ENCODE measurements at regions not wholly inside any gene's neighbourhood (a gene's known extent, or its start where the extent isn't known, plus 50 kb on each side); places are given as distances from the start of the nearest gene placed in this dataset.

DNA sequence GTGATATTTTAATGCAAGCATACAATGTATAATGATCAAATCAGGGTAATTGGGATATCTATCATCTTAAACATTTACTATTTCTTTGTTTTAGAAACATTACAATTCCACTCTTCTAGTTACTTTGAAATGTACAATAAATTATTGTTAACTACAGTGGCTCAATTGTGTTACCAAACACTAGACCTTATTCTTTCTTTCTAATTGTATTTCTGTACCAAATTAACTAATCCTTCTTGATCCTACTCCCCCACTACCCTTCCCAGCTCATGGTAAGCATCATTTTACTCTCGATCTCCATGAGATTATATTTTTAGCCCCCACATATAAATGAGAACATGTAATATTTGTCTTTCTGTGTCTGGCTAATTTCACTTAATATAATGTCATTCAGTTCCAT lies 95.0 kb upstream of the MROH9 start (continued):
- TF ChIP-seq, protein P1, sequence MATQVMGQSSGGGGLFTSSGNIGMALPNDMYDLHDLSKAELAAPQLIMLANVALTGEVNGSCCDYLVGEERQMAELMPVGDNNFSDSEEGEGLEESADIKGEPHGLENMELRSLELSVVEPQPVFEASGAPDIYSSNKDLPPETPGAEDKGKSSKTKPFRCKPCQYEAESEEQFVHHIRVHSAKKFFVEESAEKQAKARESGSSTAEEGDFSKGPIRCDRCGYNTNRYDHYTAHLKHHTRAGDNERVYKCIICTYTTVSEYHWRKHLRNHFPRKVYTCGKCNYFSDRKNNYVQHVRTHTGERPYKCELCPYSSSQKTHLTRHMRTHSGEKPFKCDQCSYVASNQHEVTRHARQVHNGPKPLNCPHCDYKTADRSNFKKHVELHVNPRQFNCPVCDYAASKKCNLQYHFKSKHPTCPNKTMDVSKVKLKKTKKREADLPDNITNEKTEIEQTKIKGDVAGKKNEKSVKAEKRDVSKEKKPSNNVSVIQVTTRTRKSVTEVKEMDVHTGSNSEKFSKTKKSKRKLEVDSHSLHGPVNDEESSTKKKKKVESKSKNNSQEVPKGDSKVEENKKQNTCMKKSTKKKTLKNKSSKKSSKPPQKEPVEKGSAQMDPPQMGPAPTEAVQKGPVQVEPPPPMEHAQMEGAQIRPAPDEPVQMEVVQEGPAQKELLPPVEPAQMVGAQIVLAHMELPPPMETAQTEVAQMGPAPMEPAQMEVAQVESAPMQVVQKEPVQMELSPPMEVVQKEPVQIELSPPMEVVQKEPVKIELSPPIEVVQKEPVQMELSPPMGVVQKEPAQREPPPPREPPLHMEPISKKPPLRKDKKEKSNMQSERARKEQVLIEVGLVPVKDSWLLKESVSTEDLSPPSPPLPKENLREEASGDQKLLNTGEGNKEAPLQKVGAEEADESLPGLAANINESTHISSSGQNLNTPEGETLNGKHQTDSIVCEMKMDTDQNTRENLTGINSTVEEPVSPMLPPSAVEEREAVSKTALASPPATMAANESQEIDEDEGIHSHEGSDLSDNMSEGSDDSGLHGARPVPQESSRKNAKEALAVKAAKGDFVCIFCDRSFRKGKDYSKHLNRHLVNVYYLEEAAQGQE (IDR thresholded peaks at IDR 0.05; ENCODE audit: unreplicated experiment), result no peak
- TF ChIP-seq ZNF114 (CRISPR knock-in tag; IDR thresholded peaks at IDR 0.05) (no peak), JUNB (IDR thresholded peaks at IDR 0.05; ENCODE audit: unreplicated experiment) (no peak)

DNA sequence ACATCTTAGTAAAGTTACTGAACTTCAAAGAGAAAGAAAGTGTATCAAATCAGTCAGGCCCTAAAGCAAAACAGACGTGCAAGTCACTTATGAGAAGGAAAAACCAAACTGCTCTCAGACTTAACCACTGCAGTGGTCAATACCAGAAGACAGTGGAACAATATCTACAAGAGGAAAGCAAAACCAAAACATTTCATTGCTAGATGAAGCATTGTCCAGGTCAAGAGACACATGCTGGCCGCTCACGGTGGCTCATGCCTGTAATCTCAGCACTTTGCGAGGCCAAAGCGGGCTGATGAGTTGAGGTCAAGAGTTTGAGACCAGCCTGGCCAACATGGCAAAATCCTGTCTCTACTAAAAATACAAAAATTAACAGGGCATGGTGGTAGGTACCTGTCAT lies 82.0 kb upstream of the MROH9 start:
- H3K27me3 ChIP-seq (ENCODE audit: insufficient read depth), result no peaks in the 10 kb centered on the region
- no peaks in the 10 kb centered on the region for H3K9me2 ChIP-seq (ENCODE audit: insufficient read depth)
- no peak overlapping the region for H3K4me3 ChIP-seq
- no peak for TF ChIP-seq EZH2phosphoT487 (IDR thresholded peaks at IDR 0.05; ENCODE audit: unreplicated experiment)
- TF ChIP-seq, protein P2, sequence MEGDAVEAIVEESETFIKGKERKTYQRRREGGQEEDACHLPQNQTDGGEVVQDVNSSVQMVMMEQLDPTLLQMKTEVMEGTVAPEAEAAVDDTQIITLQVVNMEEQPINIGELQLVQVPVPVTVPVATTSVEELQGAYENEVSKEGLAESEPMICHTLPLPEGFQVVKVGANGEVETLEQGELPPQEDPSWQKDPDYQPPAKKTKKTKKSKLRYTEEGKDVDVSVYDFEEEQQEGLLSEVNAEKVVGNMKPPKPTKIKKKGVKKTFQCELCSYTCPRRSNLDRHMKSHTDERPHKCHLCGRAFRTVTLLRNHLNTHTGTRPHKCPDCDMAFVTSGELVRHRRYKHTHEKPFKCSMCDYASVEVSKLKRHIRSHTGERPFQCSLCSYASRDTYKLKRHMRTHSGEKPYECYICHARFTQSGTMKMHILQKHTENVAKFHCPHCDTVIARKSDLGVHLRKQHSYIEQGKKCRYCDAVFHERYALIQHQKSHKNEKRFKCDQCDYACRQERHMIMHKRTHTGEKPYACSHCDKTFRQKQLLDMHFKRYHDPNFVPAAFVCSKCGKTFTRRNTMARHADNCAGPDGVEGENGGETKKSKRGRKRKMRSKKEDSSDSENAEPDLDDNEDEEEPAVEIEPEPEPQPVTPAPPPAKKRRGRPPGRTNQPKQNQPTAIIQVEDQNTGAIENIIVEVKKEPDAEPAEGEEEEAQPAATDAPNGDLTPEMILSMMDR (conservative IDR thresholded peaks at IDR 0.05; ENCODE audit: low read depth in 2 of 2), result no peak
- no peak for TF ChIP-seq EZH2 (IDR thresholded peaks at IDR 0.05; ENCODE audit: low read depth, unreplicated experiment)
- TF ChIP-seq, protein P1 (IDR thresholded peaks at IDR 0.05; ENCODE audit: unreplicated experiment), result no peak
- TF ChIP-seq POLR2AphosphoS5 (IDR thresholded peaks at IDR 0.05; ENCODE audit: low read depth), result no peak
- TF ChIP-seq STAT1 (IDR thresholded peaks at IDR 0.05; ENCODE audit: unreplicated experiment), result no peak
- no peak for TF ChIP-seq ZNF114 (CRISPR knock-in tag; IDR thresholded peaks at IDR 0.05)
- TF ChIP-seq, protein P3, sequence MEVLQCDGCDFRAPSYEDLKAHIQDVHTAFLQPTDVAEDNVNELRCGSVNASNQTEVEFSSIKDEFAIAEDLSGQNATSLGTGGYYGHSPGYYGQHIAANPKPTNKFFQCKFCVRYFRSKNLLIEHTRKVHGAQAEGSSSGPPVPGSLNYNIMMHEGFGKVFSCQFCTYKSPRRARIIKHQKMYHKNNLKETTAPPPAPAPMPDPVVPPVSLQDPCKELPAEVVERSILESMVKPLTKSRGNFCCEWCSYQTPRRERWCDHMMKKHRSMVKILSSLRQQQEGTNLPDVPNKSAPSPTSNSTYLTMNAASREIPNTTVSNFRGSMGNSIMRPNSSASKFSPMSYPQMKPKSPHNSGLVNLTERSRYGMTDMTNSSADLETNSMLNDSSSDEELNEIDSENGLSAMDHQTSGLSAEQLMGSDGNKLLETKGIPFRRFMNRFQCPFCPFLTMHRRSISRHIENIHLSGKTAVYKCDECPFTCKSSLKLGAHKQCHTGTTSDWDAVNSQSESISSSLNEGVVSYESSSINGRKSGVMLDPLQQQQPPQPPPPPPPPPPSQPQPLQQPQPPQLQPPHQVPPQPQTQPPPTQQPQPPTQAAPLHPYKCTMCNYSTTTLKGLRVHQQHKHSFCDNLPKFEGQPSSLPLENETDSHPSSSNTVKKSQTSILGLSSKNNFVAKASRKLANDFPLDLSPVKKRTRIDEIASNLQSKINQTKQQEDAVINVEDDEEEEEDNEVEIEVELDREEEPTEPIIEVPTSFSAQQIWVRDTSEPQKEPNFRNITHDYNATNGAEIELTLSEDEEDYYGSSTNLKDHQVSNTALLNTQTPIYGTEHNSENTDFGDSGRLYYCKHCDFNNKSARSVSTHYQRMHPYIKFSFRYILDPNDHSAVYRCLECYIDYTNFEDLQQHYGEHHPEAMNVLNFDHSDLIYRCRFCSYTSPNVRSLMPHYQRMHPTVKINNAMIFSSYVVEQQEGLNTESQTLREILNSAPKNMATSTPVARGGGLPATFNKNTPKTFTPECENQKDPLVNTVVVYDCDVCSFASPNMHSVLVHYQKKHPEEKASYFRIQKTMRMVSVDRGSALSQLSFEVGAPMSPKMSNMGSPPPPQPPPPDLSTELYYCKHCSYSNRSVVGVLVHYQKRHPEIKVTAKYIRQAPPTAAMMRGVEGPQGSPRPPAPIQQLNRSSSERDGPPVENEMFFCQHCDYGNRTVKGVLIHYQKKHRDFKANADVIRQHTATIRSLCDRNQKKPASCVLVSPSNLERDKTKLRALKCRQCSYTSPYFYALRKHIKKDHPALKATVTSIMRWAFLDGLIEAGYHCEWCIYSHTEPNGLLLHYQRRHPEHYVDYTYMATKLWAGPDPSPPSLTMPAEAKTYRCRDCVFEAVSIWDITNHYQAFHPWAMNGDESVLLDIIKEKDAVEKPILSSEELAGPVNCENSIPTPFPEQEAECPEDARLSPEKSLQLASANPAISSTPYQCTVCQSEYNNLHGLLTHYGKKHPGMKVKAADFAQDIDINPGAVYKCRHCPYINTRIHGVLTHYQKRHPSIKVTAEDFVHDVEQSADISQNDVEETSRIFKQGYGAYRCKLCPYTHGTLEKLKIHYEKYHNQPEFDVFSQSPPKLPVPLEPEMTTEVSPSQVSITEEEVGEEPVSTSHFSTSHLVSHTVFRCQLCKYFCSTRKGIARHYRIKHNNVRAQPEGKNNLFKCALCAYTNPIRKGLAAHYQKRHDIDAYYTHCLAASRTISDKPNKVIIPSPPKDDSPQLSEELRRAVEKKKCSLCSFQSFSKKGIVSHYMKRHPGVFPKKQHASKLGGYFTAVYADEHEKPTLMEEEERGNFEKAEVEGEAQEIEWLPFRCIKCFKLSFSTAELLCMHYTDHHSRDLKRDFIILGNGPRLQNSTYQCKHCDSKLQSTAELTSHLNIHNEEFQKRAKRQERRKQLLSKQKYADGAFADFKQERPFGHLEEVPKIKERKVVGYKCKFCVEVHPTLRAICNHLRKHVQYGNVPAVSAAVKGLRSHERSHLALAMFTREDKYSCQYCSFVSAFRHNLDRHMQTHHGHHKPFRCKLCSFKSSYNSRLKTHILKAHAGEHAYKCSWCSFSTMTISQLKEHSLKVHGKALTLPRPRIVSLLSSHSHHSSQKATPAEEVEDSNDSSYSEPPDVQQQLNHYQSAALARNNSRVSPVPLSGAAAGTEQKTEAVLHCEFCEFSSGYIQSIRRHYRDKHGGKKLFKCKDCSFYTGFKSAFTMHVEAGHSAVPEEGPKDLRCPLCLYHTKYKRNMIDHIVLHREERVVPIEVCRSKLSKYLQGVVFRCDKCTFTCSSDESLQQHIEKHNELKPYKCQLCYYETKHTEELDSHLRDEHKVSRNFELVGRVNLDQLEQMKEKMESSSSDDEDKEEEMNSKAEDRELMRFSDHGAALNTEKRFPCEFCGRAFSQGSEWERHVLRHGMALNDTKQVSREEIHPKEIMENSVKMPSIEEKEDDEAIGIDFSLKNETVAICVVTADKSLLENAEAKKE (CRISPR knock-in tag; IDR thresholded peaks at IDR 0.05), result no peak
- Mint-ChIP-seq H3K9me3 (no peaks in the 10 kb centered on the region), H3K27me3 (ENCODE audit: insufficient read depth, low read depth, poor library complexity) (no peaks in the 10 kb centered on the region), H3K4me1 (no peaks in the 10 kb centered on the region), H3K36me3 (ENCODE audit: low read depth) (no peaks in the 10 kb centered on the region), H3K4me3 (no peak overlapping the region), H3K27ac (no peak overlapping the region)
- no peak for DNase-seq (ENCODE audit: low spot score)
- no peak overlapping the region for H3K27ac ChIP-seq (ENCODE audit: low read depth)
- ATAC-seq, result no peak
- H3K36me3 ChIP-seq (ENCODE audit: insufficient read depth), result no peaks in the 10 kb centered on the region
- no peak overlapping the region for H3K4me2 ChIP-seq
- no peaks in the 10 kb centered on the region for H3K4me1 ChIP-seq (ENCODE audit: insufficient read depth)
- no peak overlapping the region for H2AFZ ChIP-seq
- no peaks in the 10 kb centered on the region for H3K79me2 ChIP-seq (replicated peaks; ENCODE audit: insufficient read depth)
- H4K20me1 ChIP-seq (replicated peaks; ENCODE audit: insufficient read depth), result no peaks in the 10 kb centered on the region
- no peaks in the 10 kb centered on the region for H3F3A ChIP-seq (replicated peaks; ENCODE audit: low read depth)

All from GM23338 (cell line).